Esophagus squamous epithelium (tissue), 4 donors: ENCODE measurements at regions not wholly inside any gene's neighbourhood (a gene's known extent, or its start where the extent isn't known, plus 50 kb on each side); places are given as distances from the start of the nearest gene placed in this dataset.

Experiments used
- POLR2A ChIP-seq, 4 donors: fragments of 450-650 bp; IDR thresholded peaks; one replicate each; pipeline ENCODE4 v1.6.1; 2017; ENCODE audit warnings: antibody characterized with exemption in 4 of 4, mild to moderate bottlenecking in 4 of 4, moderate library complexity in 3 of 4
- TF ChIP-seq, protein P1 (sequence below), 6 experiments: fragments of 450-650 bp in 4 of 6; fragments of 200-600 bp in 2 of 6; sonication (generic) in 2 of 6; IDR thresholded peaks; one replicate each; pipeline ENCODE4 v1.5.1; 2016 to 2019; ENCODE audit warnings: antibody characterized with exemption in 6 of 6, mild to moderate bottlenecking in 4 of 6, moderate library complexity in 4 of 6

- no peak for TF ChIP-seq POLR2A (IDR thresholded peaks at IDR 0.05)
- TF ChIP-seq, protein P1, sequence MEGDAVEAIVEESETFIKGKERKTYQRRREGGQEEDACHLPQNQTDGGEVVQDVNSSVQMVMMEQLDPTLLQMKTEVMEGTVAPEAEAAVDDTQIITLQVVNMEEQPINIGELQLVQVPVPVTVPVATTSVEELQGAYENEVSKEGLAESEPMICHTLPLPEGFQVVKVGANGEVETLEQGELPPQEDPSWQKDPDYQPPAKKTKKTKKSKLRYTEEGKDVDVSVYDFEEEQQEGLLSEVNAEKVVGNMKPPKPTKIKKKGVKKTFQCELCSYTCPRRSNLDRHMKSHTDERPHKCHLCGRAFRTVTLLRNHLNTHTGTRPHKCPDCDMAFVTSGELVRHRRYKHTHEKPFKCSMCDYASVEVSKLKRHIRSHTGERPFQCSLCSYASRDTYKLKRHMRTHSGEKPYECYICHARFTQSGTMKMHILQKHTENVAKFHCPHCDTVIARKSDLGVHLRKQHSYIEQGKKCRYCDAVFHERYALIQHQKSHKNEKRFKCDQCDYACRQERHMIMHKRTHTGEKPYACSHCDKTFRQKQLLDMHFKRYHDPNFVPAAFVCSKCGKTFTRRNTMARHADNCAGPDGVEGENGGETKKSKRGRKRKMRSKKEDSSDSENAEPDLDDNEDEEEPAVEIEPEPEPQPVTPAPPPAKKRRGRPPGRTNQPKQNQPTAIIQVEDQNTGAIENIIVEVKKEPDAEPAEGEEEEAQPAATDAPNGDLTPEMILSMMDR (IDR thresholded peaks at IDR 0.05), result no peak
Observed at GRCh38 chr3:182709306-182709705, 84.0 kb upstream of the ATP11B start.
